ENCODE measurements at regions not wholly inside any gene's neighbourhood (a gene's known extent, or its start where the extent isn't known, plus 50 kb on each side); places are given as distances from the start of the nearest gene placed in this dataset.
"Not testable (repeated sequence)": the region's sequence is repeated elsewhere in the genome, so short reads cannot be mapped to it uniquely, and the experiment has no call there.

DNA sequence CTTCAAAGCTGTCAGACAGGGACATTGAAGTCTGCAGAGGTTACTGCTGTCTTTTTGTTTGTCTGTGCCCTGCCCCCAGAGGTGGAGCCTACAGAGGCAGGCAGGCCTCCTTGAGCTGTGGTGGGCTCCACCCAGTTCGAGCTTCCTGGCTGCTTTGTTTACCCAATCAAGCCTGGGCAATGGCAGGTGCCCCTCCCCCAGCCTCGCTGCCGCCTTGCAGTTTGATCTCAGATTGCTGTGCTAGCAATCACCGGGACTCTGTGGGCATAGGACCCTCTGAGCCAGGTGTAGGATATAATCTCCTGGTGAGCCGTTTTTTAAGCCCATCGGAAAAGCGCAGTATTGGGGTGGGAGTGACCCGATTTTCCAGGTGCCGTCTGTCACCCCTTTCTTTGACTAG lies 586.8 kb downstream of the ARL4A start:
- TF ChIP-seq EZH2 (IDR thresholded peaks at IDR 0.05; ENCODE audit: borderline replicate concordance, low read depth, low read length, severe bottlenecking), result not testable (repeated sequence)
- TF ChIP-seq, protein P1, sequence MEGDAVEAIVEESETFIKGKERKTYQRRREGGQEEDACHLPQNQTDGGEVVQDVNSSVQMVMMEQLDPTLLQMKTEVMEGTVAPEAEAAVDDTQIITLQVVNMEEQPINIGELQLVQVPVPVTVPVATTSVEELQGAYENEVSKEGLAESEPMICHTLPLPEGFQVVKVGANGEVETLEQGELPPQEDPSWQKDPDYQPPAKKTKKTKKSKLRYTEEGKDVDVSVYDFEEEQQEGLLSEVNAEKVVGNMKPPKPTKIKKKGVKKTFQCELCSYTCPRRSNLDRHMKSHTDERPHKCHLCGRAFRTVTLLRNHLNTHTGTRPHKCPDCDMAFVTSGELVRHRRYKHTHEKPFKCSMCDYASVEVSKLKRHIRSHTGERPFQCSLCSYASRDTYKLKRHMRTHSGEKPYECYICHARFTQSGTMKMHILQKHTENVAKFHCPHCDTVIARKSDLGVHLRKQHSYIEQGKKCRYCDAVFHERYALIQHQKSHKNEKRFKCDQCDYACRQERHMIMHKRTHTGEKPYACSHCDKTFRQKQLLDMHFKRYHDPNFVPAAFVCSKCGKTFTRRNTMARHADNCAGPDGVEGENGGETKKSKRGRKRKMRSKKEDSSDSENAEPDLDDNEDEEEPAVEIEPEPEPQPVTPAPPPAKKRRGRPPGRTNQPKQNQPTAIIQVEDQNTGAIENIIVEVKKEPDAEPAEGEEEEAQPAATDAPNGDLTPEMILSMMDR (IDR thresholded peaks at IDR 0.05; ENCODE audit: extremely low read depth in 1 of 2, insufficient read depth in 1 of 2, low read depth in 1 of 2, low read length in 2 of 2), result not testable (repeated sequence)

Measured in endothelial cell of umbilical vein (primary cell).